ENCODE measurements at regions not wholly inside any gene's neighbourhood (a gene's known extent, or its start where the extent isn't known, plus 50 kb on each side); places are given as distances from the start of the nearest gene placed in this dataset.

DNA sequence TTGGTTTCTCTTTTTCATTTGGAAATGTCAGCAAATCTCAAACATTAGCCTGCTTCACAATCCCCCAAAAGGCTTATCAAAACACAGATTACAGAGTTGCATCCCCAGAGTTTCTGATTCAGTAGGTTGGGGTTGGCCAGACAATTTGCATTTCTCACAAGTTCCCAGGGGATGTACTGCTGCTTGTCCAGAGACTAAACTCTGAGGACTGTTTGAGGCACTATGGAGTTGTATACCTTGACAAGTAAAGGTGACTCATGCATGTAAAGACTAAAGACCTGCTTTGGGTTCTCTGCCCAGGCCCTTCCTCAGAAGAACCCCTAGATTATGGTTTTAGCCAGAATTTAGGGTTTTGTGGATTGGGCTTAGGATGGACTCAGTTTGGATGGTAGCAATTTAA lies 151.1 kb upstream of the ARHGEF26 start:
- TF ChIP-seq CTCF (conservative IDR thresholded peaks at IDR 0.05 in 1 of 2, IDR thresholded peaks at IDR 0.05 in 1 of 2; ENCODE audit: low read depth in 1 of 2, low read length in 2 of 2) (no peak), EZH2 (IDR thresholded peaks at IDR 0.05; ENCODE audit: low read length, missing control alignments) (no peak)

All from fibroblast of lung (primary cell).